SH-SY5Y (cell line): ENCODE measurements at regions not wholly inside any gene's neighbourhood (a gene's known extent, or its start where the extent isn't known, plus 50 kb on each side); places are given as distances from the start of the nearest gene placed in this dataset.

ENCODE experiments used
- GATA2 ChIP-seq: IDR thresholded peaks from 2 replicates; pipeline ENCODE4 v1.6.1; 2011; ENCODE audit warnings: mild to moderate bottlenecking, low read depth, low read length
- GATA3 ChIP-seq: IDR thresholded peaks from 2 replicates; pipeline ENCODE4 v1.6.1; 2011; ENCODE audit warnings: low read depth, mild to moderate bottlenecking, low read length, moderate library complexity

DNA sequence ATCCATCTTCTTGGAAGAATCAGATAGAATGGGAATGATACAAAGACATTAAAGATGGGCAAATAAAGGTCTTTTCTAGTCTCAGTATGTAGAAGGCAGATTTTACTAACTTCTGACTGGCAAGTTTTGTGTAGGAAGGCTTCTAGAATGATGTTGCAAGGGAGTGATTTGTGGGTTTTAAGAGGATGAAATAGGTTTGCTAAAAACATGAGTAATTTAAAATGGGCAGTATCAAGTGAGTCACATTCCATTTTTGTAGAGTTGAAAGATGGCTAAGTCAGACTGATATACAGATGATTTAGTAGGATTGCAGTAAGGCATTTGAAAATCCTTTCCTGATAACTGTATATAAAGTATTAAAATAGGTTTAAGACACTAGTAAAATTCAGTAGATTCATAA lies 777.4 kb downstream of the SORCS1 start:
- TF ChIP-seq GATA3 (no peak), GATA2 (no peak)
